Activated T-cell treated with anti-CD3 and anti-CD28 coated beads, Interleukin-2, amount 50 U/mL, for 24 hours (primary cell): ENCODE measurements at regions not wholly inside any gene's neighbourhood (a gene's known extent, or its start where the extent isn't known, plus 50 kb on each side); places are given as distances from the start of the nearest gene placed in this dataset.
"Not testable (repeated sequence)": the region's sequence is repeated elsewhere in the genome, so short reads cannot be mapped to it uniquely, and the experiment has no call there.

ENCODE experiments used
- DNase-seq: peaks from one replicate; pipeline ENCODE4 v3.0.0-alpha.2; 2020
- H3K27ac Mint-ChIP-seq: 2 replicates; pipeline ENCODE4 v1.8.0; 2020; ENCODE audit warnings: mild to moderate bottlenecking, mixed read lengths
- H3K27me3 Mint-ChIP-seq: 2 replicates; pipeline ENCODE4 v1.8.0; 2020; ENCODE audit warnings: mixed read lengths
- H3K36me3 Mint-ChIP-seq: 2 replicates; pipeline ENCODE4 v1.8.0; 2020; ENCODE audit warnings: low read depth, mixed read lengths
- H3K4me1 Mint-ChIP-seq: 2 replicates; pipeline ENCODE4 v1.8.0; 2020; ENCODE audit warnings: low read depth, mixed read lengths
- H3K4me3 Mint-ChIP-seq: 2 replicates; pipeline ENCODE4 v1.8.0; 2020; ENCODE audit warnings: mild to moderate bottlenecking, moderate library complexity, mixed read lengths
- H3K9me3 Mint-ChIP-seq: 2 replicates; pipeline ENCODE4 v1.8.0; 2020; ENCODE audit warnings: mixed read lengths

- no peaks in the 10 kb centered on the region for H3K36me3 Mint-ChIP-seq
- no peaks in the 10 kb centered on the region for H3K9me3 Mint-ChIP-seq
- no peaks in the 10 kb centered on the region for H3K4me1 Mint-ChIP-seq
- H3K27ac Mint-ChIP-seq: no peak overlapping the region
- H3K4me3 Mint-ChIP-seq: no peak overlapping the region
- no peak for DNase-seq
- no peaks in the 10 kb centered on the region for H3K27me3 Mint-ChIP-seq
Measured at GRCh38 chr2:36165132-36165531, 190.4 kb upstream of the CRIM1 start.

- no peak overlapping the region for H3K27ac Mint-ChIP-seq
- H3K4me3 Mint-ChIP-seq: no peak overlapping the region
- H3K9me3 Mint-ChIP-seq: no peaks in the 10 kb centered on the region
- no peaks in the 10 kb centered on the region for H3K36me3 Mint-ChIP-seq
- no peaks in the 10 kb centered on the region for H3K27me3 Mint-ChIP-seq
- DNase-seq: no peak
- peaks cover 2% of the 10 kb centered on the region for H3K4me1 Mint-ChIP-seq
Measured at GRCh38 chr2:36163520-36164254, 191.9 kb upstream of the CRIM1 start.

GRCh38 chr2:36157093-36157492 lies 198.5 kb upstream of the CRIM1 start:
- H3K36me3 Mint-ChIP-seq, H3K4me1 Mint-ChIP-seq, H3K27me3 Mint-ChIP-seq, H3K27ac Mint-ChIP-seq, DNase-seq, H3K4me3 Mint-ChIP-seq, H3K9me3 Mint-ChIP-seq: not testable (repeated sequence)

- DNase-seq: no peak
- Mint-ChIP-seq H3K4me3 (no peak overlapping the region), H3K4me1 (peaks cover 15% of the 10 kb centered on the region), H3K9me3 (no peaks in the 10 kb centered on the region), H3K36me3 (no peaks in the 10 kb centered on the region), H3K27ac (no peak overlapping the region), H3K27me3 (peaks cover 6% of the 10 kb centered on the region)
Measured at GRCh38 chr2:36147670-36148390, 207.7 kb upstream of the CRIM1 start.

GRCh38 chr2:36146765-36147164 lies 208.8 kb upstream of the CRIM1 start:
- Mint-ChIP-seq H3K4me1 (peaks cover 15% of the 10 kb centered on the region), H3K4me3 (no peak overlapping the region), H3K27me3 (peaks cover 6% of the 10 kb centered on the region), H3K27ac (no peak overlapping the region), H3K36me3 (no peaks in the 10 kb centered on the region), H3K9me3 (no peaks in the 10 kb centered on the region)
- no peak for DNase-seq

GRCh38 chr2:36140391-36140790 lies 215.2 kb upstream of the CRIM1 start:
- Mint-ChIP-seq H3K27me3 (no peaks in the 10 kb centered on the region), H3K4me1 (peaks cover 14% of the 10 kb centered on the region), H3K27ac (no peak overlapping the region), H3K9me3 (no peaks in the 10 kb centered on the region), H3K4me3 (no peak overlapping the region), H3K36me3 (no peaks in the 10 kb centered on the region)
- no peak for DNase-seq

- no peaks in the 10 kb centered on the region for H3K9me3 Mint-ChIP-seq
- no peak for DNase-seq
- H3K4me1 Mint-ChIP-seq: peaks cover 14% of the 10 kb centered on the region
- H3K4me3 Mint-ChIP-seq: no peak overlapping the region
- H3K27ac Mint-ChIP-seq: no peak overlapping the region
- no peaks in the 10 kb centered on the region for H3K27me3 Mint-ChIP-seq
- no peaks in the 10 kb centered on the region for H3K36me3 Mint-ChIP-seq
Measured at GRCh38 chr2:36137612-36138011, 218.0 kb upstream of the CRIM1 start.

GRCh38 chr2:36134281-36134680 lies 221.3 kb upstream of the CRIM1 start:
- H3K27ac Mint-ChIP-seq: no peak overlapping the region
- no peaks in the 10 kb centered on the region for H3K9me3 Mint-ChIP-seq
- no peak for DNase-seq

GRCh38 chr2:36128359-36128758 lies 227.2 kb upstream of the CRIM1 start:
- DNase-seq: no peak
- H3K27me3 Mint-ChIP-seq: peaks cover 14% of the 10 kb centered on the region
- peaks cover 12% of the 10 kb centered on the region for H3K4me1 Mint-ChIP-seq
- no peaks in the 10 kb centered on the region for H3K36me3 Mint-ChIP-seq
- H3K4me3 Mint-ChIP-seq: no peak overlapping the region
- H3K27ac Mint-ChIP-seq: no peak overlapping the region
- H3K9me3 Mint-ChIP-seq: no peaks in the 10 kb centered on the region

More at GRCh38 chr2:36134281-36134680, 221.3 kb upstream of the CRIM1 start:
- H3K36me3 Mint-ChIP-seq: no peaks in the 10 kb centered on the region
- no peaks in the 10 kb centered on the region for H3K27me3 Mint-ChIP-seq
- peaks cover 14% of the 10 kb centered on the region for H3K4me1 Mint-ChIP-seq
- no peak overlapping the region for H3K4me3 Mint-ChIP-seq

- Mint-ChIP-seq H3K4me1 (peaks cover 12% of the 10 kb centered on the region), H3K4me3 (no peak overlapping the region), H3K36me3 (no peaks in the 10 kb centered on the region), H3K27ac (no peak overlapping the region), H3K27me3 (peaks cover 30% of the 10 kb centered on the region), H3K9me3 (peaks cover 4% of the 10 kb centered on the region)
- no peak for DNase-seq
Measured at GRCh38 chr2:36125702-36126101, 229.9 kb upstream of the CRIM1 start.

- Mint-ChIP-seq H3K4me3 (no peak overlapping the region), H3K36me3 (no peaks in the 10 kb centered on the region), H3K27ac (no peak overlapping the region), H3K9me3 (peaks cover 4% of the 10 kb centered on the region), H3K27me3 (peaks cover 36% of the 10 kb centered on the region), H3K4me1 (peaks cover 12% of the 10 kb centered on the region)
- no peak for DNase-seq
Measured at GRCh38 chr2:36123995-36124394, 231.6 kb upstream of the CRIM1 start.

- H3K36me3 Mint-ChIP-seq: no peaks in the 10 kb centered on the region
- H3K27me3 Mint-ChIP-seq: no peaks in the 10 kb centered on the region
- H3K9me3 Mint-ChIP-seq: peaks cover 12% of the 10 kb centered on the region
- H3K27ac Mint-ChIP-seq: no peak overlapping the region
- H3K4me1 Mint-ChIP-seq: no peaks in the 10 kb centered on the region
- no peak for DNase-seq
- no peak overlapping the region for H3K4me3 Mint-ChIP-seq
Measured at GRCh38 chr2:36097022-36097421, 258.6 kb upstream of the CRIM1 start.

GRCh38 chr2:36091844-36092741 lies 263.5 kb upstream of the CRIM1 start:
- H3K27me3 Mint-ChIP-seq, H3K4me3 Mint-ChIP-seq, H3K36me3 Mint-ChIP-seq, DNase-seq, H3K27ac Mint-ChIP-seq, H3K4me1 Mint-ChIP-seq: not testable (repeated sequence)
- peaks cover 12% of the 10 kb centered on the region for H3K9me3 Mint-ChIP-seq

GRCh38 chr2:36088716-36089328 lies 266.8 kb upstream of the CRIM1 start:
- no peaks in the 10 kb centered on the region for H3K4me1 Mint-ChIP-seq
- no peak overlapping the region for H3K4me3 Mint-ChIP-seq
- no peaks in the 10 kb centered on the region for H3K36me3 Mint-ChIP-seq
- peaks cover 5% of the 10 kb centered on the region for H3K27me3 Mint-ChIP-seq
- no peak for DNase-seq
- H3K9me3 Mint-ChIP-seq: peaks cover 4% of the 10 kb centered on the region
- no peak overlapping the region for H3K27ac Mint-ChIP-seq
